ENCODE measurements at regions not wholly inside any gene's neighbourhood (a gene's known extent, or its start where the extent isn't known, plus 50 kb on each side); places are given as distances from the start of the nearest gene placed in this dataset.

- TF ChIP-seq CTCF (conservative IDR thresholded peaks at IDR 0.05) (no peak), ZFX (IDR thresholded peaks at IDR 0.05) (no peak)
These were observed 248.2 kb upstream of the KCNMB2 start for GRCh38 chr3:178288074-178288473.

Data from C4-2B (cell line).